Esophagus squamous epithelium (tissue), 4 donors: ENCODE measurements at regions not wholly inside any gene's neighbourhood (a gene's known extent, or its start where the extent isn't known, plus 50 kb on each side); places are given as distances from the start of the nearest gene placed in this dataset.

Experiments
- POLR2A ChIP-seq, 4 donors: fragments of 450-650 bp; IDR thresholded peaks; one replicate each; pipeline ENCODE4 v1.6.1; 2017; ENCODE audit warnings: antibody characterized with exemption in 4 of 4, mild to moderate bottlenecking in 4 of 4, moderate library complexity in 3 of 4
- TF ChIP-seq, protein P1 (sequence below), 6 experiments: fragments of 450-650 bp in 4 of 6; fragments of 200-600 bp in 2 of 6; sonication (generic) in 2 of 6; IDR thresholded peaks; one replicate each; pipeline ENCODE4 v1.5.1; 2016 to 2019; ENCODE audit warnings: antibody characterized with exemption in 6 of 6, mild to moderate bottlenecking in 4 of 6, moderate library complexity in 4 of 6

DNA sequence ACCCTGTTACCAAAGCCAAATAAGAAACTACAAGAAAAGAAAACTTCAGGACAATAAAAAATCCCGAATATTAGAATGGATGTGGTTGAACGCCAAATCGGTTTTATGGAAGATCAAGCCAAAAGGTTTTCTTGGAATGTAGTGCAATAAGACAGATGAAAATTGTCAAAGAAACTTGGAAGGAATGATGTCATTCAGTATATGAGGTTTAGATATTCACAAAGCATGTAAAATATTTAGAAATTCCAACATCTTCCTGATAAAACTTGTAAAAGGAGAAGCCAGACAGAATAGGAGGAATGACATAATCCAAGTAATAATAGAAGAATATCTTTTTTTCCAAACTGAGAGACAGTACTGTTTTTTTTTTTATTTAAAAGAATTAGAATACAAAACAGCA lies 130.3 kb upstream of the ZPLD1 start:
- TF ChIP-seq, protein P1, sequence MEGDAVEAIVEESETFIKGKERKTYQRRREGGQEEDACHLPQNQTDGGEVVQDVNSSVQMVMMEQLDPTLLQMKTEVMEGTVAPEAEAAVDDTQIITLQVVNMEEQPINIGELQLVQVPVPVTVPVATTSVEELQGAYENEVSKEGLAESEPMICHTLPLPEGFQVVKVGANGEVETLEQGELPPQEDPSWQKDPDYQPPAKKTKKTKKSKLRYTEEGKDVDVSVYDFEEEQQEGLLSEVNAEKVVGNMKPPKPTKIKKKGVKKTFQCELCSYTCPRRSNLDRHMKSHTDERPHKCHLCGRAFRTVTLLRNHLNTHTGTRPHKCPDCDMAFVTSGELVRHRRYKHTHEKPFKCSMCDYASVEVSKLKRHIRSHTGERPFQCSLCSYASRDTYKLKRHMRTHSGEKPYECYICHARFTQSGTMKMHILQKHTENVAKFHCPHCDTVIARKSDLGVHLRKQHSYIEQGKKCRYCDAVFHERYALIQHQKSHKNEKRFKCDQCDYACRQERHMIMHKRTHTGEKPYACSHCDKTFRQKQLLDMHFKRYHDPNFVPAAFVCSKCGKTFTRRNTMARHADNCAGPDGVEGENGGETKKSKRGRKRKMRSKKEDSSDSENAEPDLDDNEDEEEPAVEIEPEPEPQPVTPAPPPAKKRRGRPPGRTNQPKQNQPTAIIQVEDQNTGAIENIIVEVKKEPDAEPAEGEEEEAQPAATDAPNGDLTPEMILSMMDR (IDR thresholded peaks at IDR 0.05) = no peak
- TF ChIP-seq POLR2A (IDR thresholded peaks at IDR 0.05) = no peak
